K562 (cell line): ENCODE measurements at regions not wholly inside any gene's neighbourhood (a gene's known extent, or its start where the extent isn't known, plus 50 kb on each side); places are given as distances from the start of the nearest gene placed in this dataset.

Experiments used
- CHD7 ChIP-seq: fragments of 200-600 bp; sonication (generic); IDR thresholded peaks from one replicate; pipeline ENCODE4 v1.6.1; 2012; ENCODE audit warnings: mild to moderate bottlenecking, low read depth, low read length, inconsistent platforms
- TF ChIP-seq, protein P1 (sequence below), 2 experiments: fragments of 450-650 bp; IDR thresholded peaks; 2 replicates each; pipeline ENCODE4 v1.6.1; 2018; ENCODE audit warnings: mild to moderate bottlenecking in 2 of 2, low read depth in 1 of 2; ENCODE audit not compliant: partially characterized antibody in 2 of 2

GRCh38 chr5:164090358-164090757, 584.9 kb downstream of the MAT2B start (continued):
- no peak for TF ChIP-seq CHD7
- TF ChIP-seq, protein P1, sequence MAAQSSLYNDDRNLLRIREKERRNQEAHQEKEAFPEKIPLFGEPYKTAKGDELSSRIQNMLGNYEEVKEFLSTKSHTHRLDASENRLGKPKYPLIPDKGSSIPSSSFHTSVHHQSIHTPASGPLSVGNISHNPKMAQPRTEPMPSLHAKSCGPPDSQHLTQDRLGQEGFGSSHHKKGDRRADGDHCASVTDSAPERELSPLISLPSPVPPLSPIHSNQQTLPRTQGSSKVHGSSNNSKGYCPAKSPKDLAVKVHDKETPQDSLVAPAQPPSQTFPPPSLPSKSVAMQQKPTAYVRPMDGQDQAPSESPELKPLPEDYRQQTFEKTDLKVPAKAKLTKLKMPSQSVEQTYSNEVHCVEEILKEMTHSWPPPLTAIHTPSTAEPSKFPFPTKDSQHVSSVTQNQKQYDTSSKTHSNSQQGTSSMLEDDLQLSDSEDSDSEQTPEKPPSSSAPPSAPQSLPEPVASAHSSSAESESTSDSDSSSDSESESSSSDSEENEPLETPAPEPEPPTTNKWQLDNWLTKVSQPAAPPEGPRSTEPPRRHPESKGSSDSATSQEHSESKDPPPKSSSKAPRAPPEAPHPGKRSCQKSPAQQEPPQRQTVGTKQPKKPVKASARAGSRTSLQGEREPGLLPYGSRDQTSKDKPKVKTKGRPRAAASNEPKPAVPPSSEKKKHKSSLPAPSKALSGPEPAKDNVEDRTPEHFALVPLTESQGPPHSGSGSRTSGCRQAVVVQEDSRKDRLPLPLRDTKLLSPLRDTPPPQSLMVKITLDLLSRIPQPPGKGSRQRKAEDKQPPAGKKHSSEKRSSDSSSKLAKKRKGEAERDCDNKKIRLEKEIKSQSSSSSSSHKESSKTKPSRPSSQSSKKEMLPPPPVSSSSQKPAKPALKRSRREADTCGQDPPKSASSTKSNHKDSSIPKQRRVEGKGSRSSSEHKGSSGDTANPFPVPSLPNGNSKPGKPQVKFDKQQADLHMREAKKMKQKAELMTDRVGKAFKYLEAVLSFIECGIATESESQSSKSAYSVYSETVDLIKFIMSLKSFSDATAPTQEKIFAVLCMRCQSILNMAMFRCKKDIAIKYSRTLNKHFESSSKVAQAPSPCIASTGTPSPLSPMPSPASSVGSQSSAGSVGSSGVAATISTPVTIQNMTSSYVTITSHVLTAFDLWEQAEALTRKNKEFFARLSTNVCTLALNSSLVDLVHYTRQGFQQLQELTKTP (IDR thresholded peaks at IDR 0.05; ENCODE audit: low read depth in 1 of 2, partially characterized antibody in 2 of 2), result no peak
